Gastrocnemius medialis (tissue), 4 donors: ENCODE measurements at regions not wholly inside any gene's neighbourhood (a gene's known extent, or its start where the extent isn't known, plus 50 kb on each side); places are given as distances from the start of the nearest gene placed in this dataset.

Experiments
- CTCF ChIP-seq, 5 experiments: fragments of 450-650 bp in 3 of 5; fragments of 200-600 bp in 2 of 5; sonication (generic) in 2 of 5; IDR thresholded peaks in 4 of 5; conservative IDR thresholded peaks in 1 of 5; 1 replicate in 4 of 5; 2 replicates in 1 of 5; pipeline ENCODE4 v1.5.1; 2016 to 2019; ENCODE audit warnings: antibody characterized with exemption in 5 of 5, mild to moderate bottlenecking in 3 of 5, moderate library complexity in 3 of 5
- POLR2A ChIP-seq, 2 donors: fragments of 450-650 bp; IDR thresholded peaks; one replicate each; pipeline ENCODE4 v1.6.1; 2017; ENCODE audit warnings: antibody characterized with exemption in 2 of 2, mild to moderate bottlenecking in 2 of 2, moderate library complexity in 2 of 2

GRCh38 chrX:39820938-39821708 lies 276.6 kb downstream of the BCOR start:
- TF ChIP-seq CTCF (IDR thresholded peaks at IDR 0.05 in 4 of 5, conservative IDR thresholded peaks at IDR 0.05 in 1 of 5) (no peak), POLR2A (IDR thresholded peaks at IDR 0.05) (no peak)
